Breast epithelium (tissue), 3 donors: ENCODE measurements at regions not wholly inside any gene's neighbourhood (a gene's known extent, or its start where the extent isn't known, plus 50 kb on each side); places are given as distances from the start of the nearest gene placed in this dataset.

Experiments used
- CTCF ChIP-seq, 3 donors: fragments of 450-650 bp; IDR thresholded peaks; one replicate each; pipeline ENCODE4 v1.5.1; 2016 to 2017; ENCODE audit warnings: antibody characterized with exemption in 3 of 3, mild to moderate bottlenecking in 3 of 3, moderate library complexity in 3 of 3
- POLR2A ChIP-seq: fragments of 450-650 bp; IDR thresholded peaks from one replicate; pipeline ENCODE4 v1.6.1; 2016; ENCODE audit warnings: antibody characterized with exemption, mild to moderate bottlenecking, moderate library complexity
- POLR2AphosphoS5 ChIP-seq, 3 donors: sonication (generic); formaldehyde crosslinking; IDR thresholded peaks; one replicate each; pipeline ENCODE4 v1.6.1; 2017; ENCODE audit warnings: antibody characterized with exemption in 3 of 3

DNA sequence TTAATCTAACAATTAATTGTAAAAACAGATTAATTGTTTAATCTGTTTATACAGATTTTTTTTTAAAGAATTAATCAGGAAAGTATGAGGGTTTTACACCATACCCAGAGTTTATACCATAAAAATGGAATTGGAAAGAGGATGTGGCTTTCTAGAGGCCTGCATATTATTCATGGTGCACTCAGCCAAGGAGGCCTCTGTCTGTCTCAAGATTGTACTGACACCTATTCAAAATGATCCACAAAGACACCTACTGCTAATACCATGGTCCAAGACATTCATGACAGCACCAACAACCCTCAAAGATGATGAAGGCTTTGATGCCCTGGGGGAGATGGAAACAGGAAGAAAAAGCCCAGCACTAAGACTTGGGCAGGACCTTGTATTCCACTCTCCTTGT lies 58.1 kb upstream of the MAST4 start:
- TF ChIP-seq POLR2A (no peak), CTCF (IDR thresholded peaks at IDR 0.05) (no peak), POLR2AphosphoS5 (IDR thresholded peaks at IDR 0.05) (no peak)
